Neural cell (in vitro differentiated cells): ENCODE measurements at regions not wholly inside any gene's neighbourhood (a gene's known extent, or its start where the extent isn't known, plus 50 kb on each side); places are given as distances from the start of the nearest gene placed in this dataset.

ENCODE experiments used
- CTCF ChIP-seq: fragments of 450-650 bp; IDR thresholded peaks from 2 replicates; pipeline ENCODE4 v1.5.1; 2014; ENCODE audit warnings: antibody characterized with exemption, mild to moderate bottlenecking, moderate library complexity; ENCODE audit not compliant: poor library complexity, severe bottlenecking
- EP300 ChIP-seq: fragments of 450-650 bp; conservative IDR thresholded peaks from 2 replicates; pipeline ENCODE4 v1.6.1; 2014; ENCODE audit warnings: antibody characterized with exemption, mild to moderate bottlenecking, moderate library complexity; ENCODE audit not compliant: poor library complexity, severe bottlenecking
- EZH2 ChIP-seq: fragments of 200-600, 300-800 bp; shearing (Covaris generic), sonication (generic); IDR thresholded peaks from 2 replicates; pipeline ENCODE4 v1.6.1; 2014; ENCODE audit warnings: antibody characterized with exemption, low read length, borderline replicate concordance, mild to moderate bottlenecking; ENCODE audit not compliant: insufficient read depth, poor library complexity, severe bottlenecking
- POLR2AphosphoS5 ChIP-seq: IDR thresholded peaks from 2 replicates; pipeline ENCODE4 v1.6.1; 2012
- REST ChIP-seq: IDR thresholded peaks from 2 replicates; pipeline ENCODE4 v1.6.1; 2012; ENCODE audit warnings: borderline replicate concordance
- SMC3 ChIP-seq: fragments of 450-650 bp; conservative IDR thresholded peaks from 2 replicates; pipeline ENCODE4 v1.6.1; 2014; ENCODE audit warnings: antibody characterized with exemption, mild to moderate bottlenecking, moderate library complexity; ENCODE audit not compliant: poor library complexity
- TAF1 ChIP-seq: IDR thresholded peaks from 2 replicates; pipeline ENCODE4 v1.6.1; 2012; ENCODE audit warnings: low read depth

GRCh38 chr22:48245196-48245485 is 1482.7 kb downstream of the TBC1D22A start:
- TF ChIP-seq CTCF (no peak), EZH2 (no peak), POLR2AphosphoS5 (no peak), EP300 (no peak), TAF1 (no peak), REST (no peak), SMC3 (no peak)
